Activated naive CD8-positive, alpha-beta T cell treated with anti-CD3 and anti-CD28 coated beads, Interleukin-2, amount 50 U/mL, for 24 hours (primary cell): ENCODE measurements at regions not wholly inside any gene's neighbourhood (a gene's known extent, or its start where the extent isn't known, plus 50 kb on each side); places are given as distances from the start of the nearest gene placed in this dataset.
"Not testable (repeated sequence)": the region's sequence is repeated elsewhere in the genome, so short reads cannot be mapped to it uniquely, and the experiment has no call there.

Experiments used
- ATAC-seq: fragments of 150-1000 bp; cut with Tn5 transposase; one replicate; pipeline ENCODE4 v1.10.0; 2021
- DNase-seq: peaks from one replicate; pipeline ENCODE4 v3.0.0; 2021
- H3K27ac Mint-ChIP-seq: one replicate; pipeline ENCODE4 v1.8.0; 2021; ENCODE audit warnings: mild to moderate bottlenecking, mixed read lengths
- H3K27me3 Mint-ChIP-seq: one replicate; pipeline ENCODE4 v1.8.0; 2021; ENCODE audit warnings: mixed read lengths
- H3K36me3 Mint-ChIP-seq: one replicate; pipeline ENCODE4 v1.8.0; 2021; ENCODE audit warnings: low read depth, mixed read lengths
- H3K4me1 Mint-ChIP-seq: one replicate; pipeline ENCODE4 v1.8.0; 2021; ENCODE audit warnings: mixed read lengths
- H3K4me3 Mint-ChIP-seq: one replicate; pipeline ENCODE4 v1.8.0; 2021; ENCODE audit warnings: mild to moderate bottlenecking, moderate library complexity, mixed read lengths
- H3K9me3 Mint-ChIP-seq: one replicate; pipeline ENCODE4 v1.8.0; 2021; ENCODE audit warnings: mixed read lengths

- Mint-ChIP-seq H3K27ac (no peak overlapping the region), H3K4me1 (no peaks in the 10 kb centered on the region), H3K4me3 (no peak overlapping the region), H3K27me3 (no peaks in the 10 kb centered on the region), H3K9me3 (peaks cover 14% of the 10 kb centered on the region), H3K36me3 (no peaks in the 10 kb centered on the region)
- DNase-seq, result no peak
- ATAC-seq, result no peak
Observed at GRCh38 chr5:3511934-3512333, 83.7 kb upstream of the IRX1 start.

- Mint-ChIP-seq H3K4me1 (no peaks in the 10 kb centered on the region), H3K27me3 (no peaks in the 10 kb centered on the region), H3K4me3 (no peak overlapping the region), H3K9me3 (peaks cover 15% of the 10 kb centered on the region), H3K27ac (no peak overlapping the region), H3K36me3 (no peaks in the 10 kb centered on the region)
- ATAC-seq, result no peak
- DNase-seq, result no peak
Observed at GRCh38 chr5:3511519-3511918, 84.1 kb upstream of the IRX1 start.

GRCh38 chr5:3510642-3511417 is 84.8 kb upstream of the IRX1 start:
- no peak for DNase-seq
- Mint-ChIP-seq H3K4me1 (no peaks in the 10 kb centered on the region), H3K4me3 (no peak overlapping the region), H3K9me3 (peaks cover 15% of the 10 kb centered on the region), H3K27ac (no peak overlapping the region), H3K27me3 (no peaks in the 10 kb centered on the region), H3K36me3 (no peaks in the 10 kb centered on the region)
- ATAC-seq, result no peak

- H3K4me1 Mint-ChIP-seq, result no peaks in the 10 kb centered on the region
- ATAC-seq (no peak), DNase-seq (no peak)
- peaks cover 15% of the 10 kb centered on the region for H3K9me3 Mint-ChIP-seq
- no peaks in the 10 kb centered on the region for H3K27me3 Mint-ChIP-seq
- no peak overlapping the region for H3K27ac Mint-ChIP-seq
- no peak overlapping the region for H3K4me3 Mint-ChIP-seq
- H3K36me3 Mint-ChIP-seq, result no peaks in the 10 kb centered on the region
Observed at GRCh38 chr5:3509290-3509689, 86.3 kb upstream of the IRX1 start.

GRCh38 chr5:3508395-3508794 is 87.2 kb upstream of the IRX1 start:
- ATAC-seq, result no peak
- no peaks in the 10 kb centered on the region for H3K36me3 Mint-ChIP-seq

GRCh38 chr5:3490957-3491507 is 104.6 kb upstream of the IRX1 start:
- Mint-ChIP-seq H3K27ac (no peak overlapping the region), H3K4me1 (no peaks in the 10 kb centered on the region), H3K9me3 (no peaks in the 10 kb centered on the region), H3K36me3 (no peaks in the 10 kb centered on the region), H3K4me3 (no peak overlapping the region), H3K27me3 (no peaks in the 10 kb centered on the region)
- DNase-seq (no peak), ATAC-seq (no peak)

More at GRCh38 chr5:3508395-3508794, 87.2 kb upstream of the IRX1 start:
- H3K4me3 Mint-ChIP-seq, result no peak overlapping the region
- H3K27me3 Mint-ChIP-seq, result no peaks in the 10 kb centered on the region
- H3K9me3 Mint-ChIP-seq, result peaks cover 15% of the 10 kb centered on the region
- no peak for DNase-seq
- H3K4me1 Mint-ChIP-seq, result no peaks in the 10 kb centered on the region
- no peak overlapping the region for H3K27ac Mint-ChIP-seq

- no peak overlapping the region for H3K27ac Mint-ChIP-seq
- DNase-seq (no peak), ATAC-seq (no peak)
- no peaks in the 10 kb centered on the region for H3K4me1 Mint-ChIP-seq
- no peaks in the 10 kb centered on the region for H3K27me3 Mint-ChIP-seq
- H3K9me3 Mint-ChIP-seq, result no peaks in the 10 kb centered on the region
- H3K36me3 Mint-ChIP-seq, result no peaks in the 10 kb centered on the region
- no peak overlapping the region for H3K4me3 Mint-ChIP-seq
Observed at GRCh38 chr5:3489239-3489843, 106.3 kb upstream of the IRX1 start.

- Mint-ChIP-seq H3K36me3 (no peaks in the 10 kb centered on the region), H3K4me1 (no peaks in the 10 kb centered on the region), H3K9me3 (peaks cover 14% of the 10 kb centered on the region), H3K27me3 (no peaks in the 10 kb centered on the region), H3K27ac (no peak overlapping the region), H3K4me3 (no peak overlapping the region)
- ATAC-seq, result no peak
- no peak for DNase-seq
Observed at GRCh38 chr5:3484836-3485235, 110.8 kb upstream of the IRX1 start.

- DNase-seq, result no peak
- Mint-ChIP-seq H3K4me3 (no peak overlapping the region), H3K36me3 (no peaks in the 10 kb centered on the region), H3K27me3 (no peaks in the 10 kb centered on the region), H3K4me1 (no peaks in the 10 kb centered on the region), H3K27ac (no peak overlapping the region), H3K9me3 (peaks cover 14% of the 10 kb centered on the region)
- no peak for ATAC-seq
Observed at GRCh38 chr5:3481175-3481574, 114.5 kb upstream of the IRX1 start.

- DNase-seq (no peak), ATAC-seq (no peak)
- H3K36me3 Mint-ChIP-seq, result no peaks in the 10 kb centered on the region
- no peaks in the 10 kb centered on the region for H3K4me1 Mint-ChIP-seq
- H3K9me3 Mint-ChIP-seq, result peaks cover 6% of the 10 kb centered on the region
- no peak overlapping the region for H3K4me3 Mint-ChIP-seq
- H3K27ac Mint-ChIP-seq, result no peak overlapping the region
- no peaks in the 10 kb centered on the region for H3K27me3 Mint-ChIP-seq
Observed at GRCh38 chr5:3475674-3476073, 120.0 kb upstream of the IRX1 start.

- ATAC-seq, result no peak
- H3K4me3 Mint-ChIP-seq, result no peak overlapping the region
- no peak overlapping the region for H3K27ac Mint-ChIP-seq
- no peak for DNase-seq
- no peaks in the 10 kb centered on the region for H3K27me3 Mint-ChIP-seq
- peaks cover 9% of the 10 kb centered on the region for H3K9me3 Mint-ChIP-seq
- no peaks in the 10 kb centered on the region for H3K4me1 Mint-ChIP-seq
- no peaks in the 10 kb centered on the region for H3K36me3 Mint-ChIP-seq
Observed at GRCh38 chr5:3466392-3466791, 129.2 kb upstream of the IRX1 start.

- DNase-seq (no peak), ATAC-seq (no peak)
- Mint-ChIP-seq H3K27ac (no peak overlapping the region), H3K4me1 (no peaks in the 10 kb centered on the region), H3K9me3 (no peaks in the 10 kb centered on the region), H3K27me3 (no peaks in the 10 kb centered on the region), H3K4me3 (no peak overlapping the region), H3K36me3 (no peaks in the 10 kb centered on the region)
Observed at GRCh38 chr5:3460416-3460815, 135.2 kb upstream of the IRX1 start.

- H3K27me3 Mint-ChIP-seq, result no peaks in the 10 kb centered on the region
- no peak for DNase-seq
Observed at GRCh38 chr5:3456121-3456681, 139.4 kb upstream of the IRX1 start.

GRCh38 chr5:3454028-3454427 is 141.6 kb upstream of the IRX1 start:
- H3K9me3 Mint-ChIP-seq, ATAC-seq, H3K4me1 Mint-ChIP-seq, DNase-seq, H3K27me3 Mint-ChIP-seq, H3K27ac Mint-ChIP-seq, H3K36me3 Mint-ChIP-seq, H3K4me3 Mint-ChIP-seq: not testable (repeated sequence)

More at GRCh38 chr5:3456121-3456681, 139.4 kb upstream of the IRX1 start:
- ATAC-seq, result no peak
- Mint-ChIP-seq H3K4me3 (no peak overlapping the region), H3K4me1 (no peaks in the 10 kb centered on the region), H3K9me3 (no peaks in the 10 kb centered on the region), H3K27ac (no peak overlapping the region), H3K36me3 (no peaks in the 10 kb centered on the region)

GRCh38 chr5:3452622-3453021 is 143.0 kb upstream of the IRX1 start:
- H3K27ac Mint-ChIP-seq, result no peak overlapping the region
- no peak for DNase-seq
- H3K4me1 Mint-ChIP-seq, result no peaks in the 10 kb centered on the region
- H3K36me3 Mint-ChIP-seq, result no peaks in the 10 kb centered on the region
- H3K27me3 Mint-ChIP-seq, result no peaks in the 10 kb centered on the region
- no peak overlapping the region for H3K4me3 Mint-ChIP-seq
- ATAC-seq, result no peak
- no peaks in the 10 kb centered on the region for H3K9me3 Mint-ChIP-seq
